ENCODE measurements at regions not wholly inside any gene's neighbourhood (a gene's known extent, or its start where the extent isn't known, plus 50 kb on each side); places are given as distances from the start of the nearest gene placed in this dataset.

DNA sequence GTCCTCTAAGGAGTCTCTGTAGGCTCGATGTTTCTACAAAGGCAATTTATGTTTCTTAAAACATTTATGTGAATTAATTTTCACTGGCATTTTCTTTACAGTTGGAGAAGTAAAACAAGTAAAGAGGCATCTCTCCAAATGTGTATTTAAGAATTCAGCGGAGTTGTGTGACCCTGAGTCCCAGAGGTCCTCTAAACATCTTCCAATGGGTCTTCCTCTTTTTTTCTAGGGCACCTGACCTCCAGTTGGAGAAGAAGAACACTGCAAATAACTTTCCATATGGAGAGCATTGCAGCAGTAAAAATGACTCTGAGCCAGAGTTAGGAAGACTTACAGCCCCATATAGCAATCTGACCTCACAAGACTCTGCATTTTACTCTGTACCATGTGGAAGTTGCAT, 480.5 kb upstream of the RAG2 start:
- H3K9me3 Mint-ChIP-seq, result no peaks in the 10 kb centered on the region
- TF ChIP-seq, protein P1, sequence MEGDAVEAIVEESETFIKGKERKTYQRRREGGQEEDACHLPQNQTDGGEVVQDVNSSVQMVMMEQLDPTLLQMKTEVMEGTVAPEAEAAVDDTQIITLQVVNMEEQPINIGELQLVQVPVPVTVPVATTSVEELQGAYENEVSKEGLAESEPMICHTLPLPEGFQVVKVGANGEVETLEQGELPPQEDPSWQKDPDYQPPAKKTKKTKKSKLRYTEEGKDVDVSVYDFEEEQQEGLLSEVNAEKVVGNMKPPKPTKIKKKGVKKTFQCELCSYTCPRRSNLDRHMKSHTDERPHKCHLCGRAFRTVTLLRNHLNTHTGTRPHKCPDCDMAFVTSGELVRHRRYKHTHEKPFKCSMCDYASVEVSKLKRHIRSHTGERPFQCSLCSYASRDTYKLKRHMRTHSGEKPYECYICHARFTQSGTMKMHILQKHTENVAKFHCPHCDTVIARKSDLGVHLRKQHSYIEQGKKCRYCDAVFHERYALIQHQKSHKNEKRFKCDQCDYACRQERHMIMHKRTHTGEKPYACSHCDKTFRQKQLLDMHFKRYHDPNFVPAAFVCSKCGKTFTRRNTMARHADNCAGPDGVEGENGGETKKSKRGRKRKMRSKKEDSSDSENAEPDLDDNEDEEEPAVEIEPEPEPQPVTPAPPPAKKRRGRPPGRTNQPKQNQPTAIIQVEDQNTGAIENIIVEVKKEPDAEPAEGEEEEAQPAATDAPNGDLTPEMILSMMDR (IDR thresholded peaks at IDR 0.05), result no peak

DNA sequence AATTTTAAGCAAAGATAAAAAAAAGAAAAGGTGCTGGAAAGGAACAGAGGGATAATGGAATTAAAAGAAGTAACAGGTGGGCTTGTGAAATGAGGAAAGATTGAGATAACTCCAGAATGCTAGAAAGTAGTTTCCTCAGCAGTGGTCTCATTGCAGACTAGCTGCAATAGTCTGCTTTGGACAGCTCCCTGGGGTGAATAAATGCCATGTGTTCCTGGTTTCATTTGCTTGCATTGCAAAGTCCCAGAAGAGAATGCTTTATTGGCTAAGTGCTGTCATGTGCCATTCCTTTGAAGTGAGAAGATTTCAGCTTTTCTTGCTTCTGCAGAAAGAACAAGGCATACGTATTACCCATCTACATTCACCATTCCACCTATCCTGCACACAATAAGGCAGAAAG, 478.8 kb upstream of the RAG2 start:
- no peaks in the 10 kb centered on the region for H3K4me1 Mint-ChIP-seq
- DNase-seq, result peak; percentile 6
- TF ChIP-seq, protein P1 (IDR thresholded peaks at IDR 0.05), result no peak
- peaks cover 4% of the 10 kb centered on the region for H3K27me3 Mint-ChIP-seq (ENCODE audit: low read depth, poor library complexity)
- no peaks in the 10 kb centered on the region for H3K9me3 Mint-ChIP-seq
- H3K27ac Mint-ChIP-seq, result no peak overlapping the region
- H3K4me3 Mint-ChIP-seq, result no peak overlapping the region
- H3K36me3 Mint-ChIP-seq (ENCODE audit: low read depth), result no peaks in the 10 kb centered on the region

More for the DNA sequence above, 480.5 kb upstream of the RAG2 start:
- Mint-ChIP-seq H3K4me3 (no peak overlapping the region), H3K27me3 (ENCODE audit: low read depth, poor library complexity) (peaks cover 1% of the 10 kb centered on the region), H3K27ac (no peak overlapping the region), H3K4me1 (peaks cover under 1% of the 10 kb centered on the region), H3K36me3 (ENCODE audit: low read depth) (no peaks in the 10 kb centered on the region)
- no peak for DNase-seq

DNA sequence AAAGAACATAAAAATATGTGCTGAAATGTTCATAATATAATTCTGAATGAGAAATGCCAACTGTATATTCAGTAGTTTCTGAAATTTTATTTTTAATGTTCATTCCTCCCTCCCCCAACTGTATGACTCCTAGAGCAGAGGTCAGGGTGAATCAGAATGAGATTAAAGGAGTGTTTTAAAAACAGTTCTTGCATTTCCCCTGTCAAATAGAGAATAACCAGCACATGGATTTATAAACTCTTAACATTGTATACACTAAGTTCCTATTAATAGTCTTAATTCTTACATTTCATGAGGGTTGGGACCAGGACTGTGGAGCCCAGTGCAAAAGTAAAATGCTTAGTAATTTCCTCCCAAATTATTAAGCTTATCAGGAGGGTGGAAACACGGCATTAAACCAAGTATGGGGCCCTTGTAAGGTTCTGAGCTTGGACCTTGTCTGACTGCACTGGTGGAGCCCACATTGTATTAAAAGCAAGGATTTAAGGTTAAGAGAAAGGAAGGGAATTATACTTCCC, 474.6 kb upstream of the RAG2 start:
- Mint-ChIP-seq H3K9me3 (no peaks in the 10 kb centered on the region), H3K36me3 (ENCODE audit: low read depth) (no peaks in the 10 kb centered on the region), H3K27ac (no peak overlapping the region), H3K4me3 (no peak overlapping the region), H3K4me1 (no peaks in the 10 kb centered on the region), H3K27me3 (ENCODE audit: low read depth, poor library complexity) (peaks cover 10% of the 10 kb centered on the region)
- no peak for DNase-seq
- TF ChIP-seq, protein P1 (IDR thresholded peaks at IDR 0.05), result no peak

DNA sequence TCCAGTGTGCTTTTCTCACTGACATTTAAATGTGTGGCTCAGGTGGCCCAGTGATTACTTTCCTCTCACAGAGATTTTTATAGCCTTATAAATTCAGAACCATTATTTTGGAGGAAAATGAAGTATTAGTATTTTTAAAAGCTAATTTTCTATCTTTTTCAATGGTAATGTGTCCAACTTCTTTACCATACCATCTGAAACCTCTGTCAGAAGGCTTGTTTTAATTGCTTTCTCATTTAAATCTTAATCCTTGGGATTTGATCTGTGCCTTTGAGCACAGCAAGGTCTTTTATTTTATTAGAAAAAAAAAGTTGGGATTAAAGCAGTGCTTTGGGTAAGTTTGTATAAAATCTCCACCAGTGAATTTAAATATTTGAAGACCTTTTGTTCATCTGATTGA, 452.3 kb upstream of the RAG2 start:
- H3K27me3 Mint-ChIP-seq (ENCODE audit: low read depth, poor library complexity), result no peaks in the 10 kb centered on the region
- H3K4me1 Mint-ChIP-seq, result no peaks in the 10 kb centered on the region

DNA sequence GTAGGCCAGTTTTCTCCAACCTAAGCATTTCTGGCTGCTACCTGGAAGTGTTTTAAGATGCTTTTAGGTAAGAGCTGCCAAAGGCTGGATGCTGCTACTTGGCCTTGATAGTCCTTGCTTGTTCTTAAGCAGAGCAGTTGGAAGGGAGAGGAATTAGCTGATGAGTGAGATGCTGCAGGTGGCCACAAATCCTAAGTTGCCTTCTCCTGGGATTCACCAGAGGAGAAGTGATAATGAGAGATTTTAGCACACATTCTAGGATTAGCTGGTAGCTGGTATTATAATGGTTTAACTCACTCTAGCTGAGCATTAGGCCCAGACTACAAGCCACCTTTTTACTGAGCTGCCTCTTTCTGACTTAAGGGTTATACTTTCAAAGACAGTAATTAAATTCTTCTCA, 442.9 kb upstream of the RAG2 start:
- Mint-ChIP-seq H3K27me3 (ENCODE audit: low read depth, poor library complexity) (peaks cover 8% of the 10 kb centered on the region), H3K4me1 (no peaks in the 10 kb centered on the region), H3K36me3 (ENCODE audit: low read depth) (no peaks in the 10 kb centered on the region), H3K9me3 (no peaks in the 10 kb centered on the region), H3K4me3 (no peak overlapping the region), H3K27ac (no peak overlapping the region)
- TF ChIP-seq, protein P1 (IDR thresholded peaks at IDR 0.05), result no peak
- no peak for DNase-seq

More for the DNA sequence above, 452.3 kb upstream of the RAG2 start:
- Mint-ChIP-seq H3K4me3 (no peak overlapping the region), H3K9me3 (no peaks in the 10 kb centered on the region), H3K27ac (no peak overlapping the region), H3K36me3 (ENCODE audit: low read depth) (no peaks in the 10 kb centered on the region)
- no peak for DNase-seq
- TF ChIP-seq, protein P1 (IDR thresholded peaks at IDR 0.05), result no peak

DNA sequence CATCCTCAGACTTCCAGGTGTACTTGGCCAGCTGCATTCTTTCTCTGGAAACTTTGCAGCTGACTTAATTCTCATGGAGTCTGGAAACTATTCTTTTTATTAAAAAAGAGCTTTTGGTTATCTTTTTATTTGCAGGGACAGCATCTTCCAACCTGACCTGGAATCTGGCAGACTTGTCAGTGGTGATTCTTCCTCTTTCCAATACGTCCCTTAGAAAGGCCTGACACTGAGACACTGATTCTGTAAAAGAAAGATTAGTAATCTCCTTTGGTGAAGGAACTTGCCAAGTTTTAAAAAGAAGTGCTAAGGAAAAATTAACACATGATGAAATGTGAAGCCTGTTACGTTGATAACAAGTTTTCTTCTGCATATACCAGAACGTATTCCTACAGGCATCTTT, 440.9 kb upstream of the RAG2 start:
- Mint-ChIP-seq H3K27ac (no peak overlapping the region), H3K27me3 (ENCODE audit: low read depth, poor library complexity) (peaks cover 11% of the 10 kb centered on the region)

More for the DNA sequence above, 440.9 kb upstream of the RAG2 start:
- no peaks in the 10 kb centered on the region for H3K4me1 Mint-ChIP-seq
- TF ChIP-seq, protein P1 (IDR thresholded peaks at IDR 0.05), result no peak
- no peaks in the 10 kb centered on the region for H3K36me3 Mint-ChIP-seq (ENCODE audit: low read depth)
- DNase-seq, result no peak
- H3K9me3 Mint-ChIP-seq, result no peaks in the 10 kb centered on the region
- H3K4me3 Mint-ChIP-seq, result no peak overlapping the region
